K562 (cell line): ENCODE measurements at regions not wholly inside any gene's neighbourhood (a gene's known extent, or its start where the extent isn't known, plus 50 kb on each side); places are given as distances from the start of the nearest gene placed in this dataset.

Source experiments
- ATAC-seq: fragments of 200-7000 bp; cut with Tn5 transposase; 3 replicates; pipeline ENCODE4 v1.9.1; 2020; ENCODE audit warnings: moderate library complexity
- BruUV-seq: library from RNA; stranded (reverse); fragments of 400-500 nt; replicated peaks from 2 replicates; lab custom pipeline; 2021; lab: Mats Ljungman, UMichigan
- CTCF ChIA-PET: fragments of 300-600 bp; formaldehyde crosslinking; extraction: SDS; loops from one replicate; lab custom pipeline; 2021; ENCODE audit warnings: low intra/inter-chr PET ratio; lab: Yijun Ruan, JAX
- POLR2A ChIA-PET: fragments of 300-600, 350-650 bp; sonication (Branson Sonifier 250); formaldehyde crosslinking; extraction: SDS; loops from one replicate; lab custom pipeline; 2021; ENCODE audit warnings: antibody characterized with exemption, inconsistent platforms; lab: Yijun Ruan, JAX
- DNase-seq, 4 experiments: peaks; one replicate each; pipeline versions ENCODE4 v3.0.0 to v3.0.0-alpha.2; 2011 to 2018; ENCODE audit warnings: low spot score in 3 of 4, mixed read lengths in 3 of 4; ENCODE audit errors: extremely low read depth in 1 of 4
- FAIRE-seq: peaks from 2 replicates; lab custom pipeline; 2011; peaks lifted over from hg19 to GRCh38; lab: Jason Lieb, UNC
- H2AFZ ChIP-seq: 2 replicates; pipeline ENCODE4 v1.6.0; 2011; ENCODE audit warnings: low read depth, low read length, control low read depth, inconsistent platforms
- H3K27ac ChIP-seq: fragments of 200-600 bp; 3 replicates; pipeline ENCODE4 v1.8.0; 2011; ENCODE audit warnings: low read depth, mild to moderate bottlenecking, control low read depth, inconsistent platforms, low read length, moderate library complexity, mixed read lengths; ENCODE audit errors: extremely low read depth
- H3K27me3 ChIP-seq, 2 experiments: fragments of 300-600 bp in 1 of 2; 2 replicates in 1 of 2; 3 replicates in 1 of 2; pipeline versions ENCODE4 v1.6.0 to v1.8.0; 2011; ENCODE audit warnings: inconsistent platforms in 2 of 2, low read length in 2 of 2, mild to moderate bottlenecking in 1 of 2, mixed read lengths in 1 of 2, moderate library complexity in 1 of 2; ENCODE audit not compliant: control insufficient read depth in 2 of 2, insufficient read depth in 2 of 2
- H3K36me3 ChIP-seq: fragments of 300-600 bp; 3 replicates; pipeline ENCODE4 v1.8.0; 2011; ENCODE audit warnings: mild to moderate bottlenecking, low read length, inconsistent platforms; ENCODE audit not compliant: control insufficient read depth, insufficient read depth
- H3K4me1 ChIP-seq, 2 experiments: fragments of 200-600 bp in 1 of 2; replicated peaks in 1 of 2; 2 replicates in 1 of 2; 3 replicates in 1 of 2; pipeline versions ENCODE4 v1.5.1 to v1.8.0; 2011; ENCODE audit warnings: inconsistent platforms in 2 of 2, low read length in 2 of 2, mild to moderate bottlenecking in 1 of 2, mixed read lengths in 1 of 2, moderate library complexity in 1 of 2; ENCODE audit not compliant: control insufficient read depth in 2 of 2, insufficient read depth in 2 of 2
- H3K4me2 ChIP-seq: 2 replicates; pipeline ENCODE4 v1.6.1; 2011; ENCODE audit warnings: low read length, control low read depth, inconsistent platforms, mixed read lengths; ENCODE audit not compliant: insufficient read depth
- H3K4me3 ChIP-seq: fragments of 200-600 bp; sonication (generic), shearing (Covaris generic); 2 replicates; pipeline ENCODE4 v1.5.1; 2016; ENCODE audit warnings: control low read depth, inconsistent platforms
- H3K79me2 ChIP-seq: fragments of 200-600 bp; 3 replicates; pipeline ENCODE4 v1.8.0; 2011; ENCODE audit warnings: low read length, inconsistent platforms; ENCODE audit not compliant: control insufficient read depth, insufficient read depth
- H3K9ac ChIP-seq, 2 experiments: 2 replicates each; pipeline versions ENCODE4 v1.6.0 to v1.6.1; 2011; ENCODE audit warnings: low read depth in 2 of 2, low read length in 2 of 2, control low read depth in 1 of 2, inconsistent platforms in 1 of 2, mild to moderate bottlenecking in 1 of 2, mixed read lengths in 1 of 2; ENCODE audit not compliant: insufficient read depth in 1 of 2
- H3K9me1 ChIP-seq: one replicate; pipeline ENCODE4 v1.6.0; 2011; ENCODE audit warnings: inconsistent platforms, mild to moderate bottlenecking, low read length, moderate library complexity; ENCODE audit not compliant: control insufficient read depth, insufficient read depth
- H3K9me3 ChIP-seq: replicated peaks from 2 replicates; pipeline ENCODE4 v1.5.1; 2011; ENCODE audit warnings: low read depth, low read length, inconsistent platforms; ENCODE audit not compliant: control insufficient read depth, insufficient read depth
- H4K20me1 ChIP-seq: replicated peaks from 2 replicates; pipeline ENCODE4 v1.6.1; 2011; ENCODE audit warnings: low read length, inconsistent platforms, mixed read lengths; ENCODE audit not compliant: control insufficient read depth, insufficient read depth
- ARNT ChIP-seq, 2 experiments: fragments of 450-650 bp; IDR thresholded peaks; 2 replicates each; pipeline ENCODE4 v1.6.1; 2016; ENCODE audit warnings: mild to moderate bottlenecking in 1 of 2
- EP400 ChIP-seq: fragments of 450-650 bp; IDR thresholded peaks from 2 replicates; pipeline ENCODE4 v1.6.1; 2017; ENCODE audit warnings: antibody characterized with exemption, mild to moderate bottlenecking, moderate library complexity
- GABPB1 ChIP-seq: sonication (generic); formaldehyde crosslinking; IDR thresholded peaks from 2 replicates; pipeline ENCODE4 v1.8.0; 2022; ENCODE audit warnings: mild to moderate bottlenecking, missing genetic modification reagents
- LEF1 ChIP-seq: fragments of 450-650 bp; IDR thresholded peaks from 2 replicates; pipeline ENCODE4 v1.6.1; 2016; ENCODE audit warnings: mild to moderate bottlenecking
- SIN3A ChIP-seq, 2 experiments: fragments of 150-350 bp in 1 of 2; IDR thresholded peaks; 2 replicates each; pipeline ENCODE4 v1.6.1; 2011 to 2016; ENCODE audit warnings: borderline replicate concordance in 2 of 2, low read depth in 2 of 2, low read length in 2 of 2, mild to moderate bottlenecking in 2 of 2, moderate library complexity in 2 of 2; ENCODE audit not compliant: control insufficient read depth in 1 of 2
- SNRNP70 ChIP-seq: fragments of 200-400 bp; formaldehyde crosslinking; optimal IDR thresholded peaks from 2 replicates; pipeline ENCODE3; 2017; ENCODE audit warnings: low read depth, low read length
- WGBS: fragments of 100-300 bp; shearing (Covaris generic); methylation state at CpG from one replicate; pipeline ENCODE4 v1.1.6; 2016; ENCODE audit warnings: low coverage, mixed read lengths; ENCODE audit not compliant: insufficient coverage; ENCODE audit errors: missing lambda C conversion rate; 5-methylcytosine and 5-hydroxymethylcytosine counted together
- in situ Hi-C: fragments of 300-500 bp; cut with MboI; formaldehyde crosslinking; loops from 4 replicates; pipeline ENCODE4 v1.15.0; 2018; ENCODE audit warnings: inconsistent platforms, mixed read lengths
- intact Hi-C: fragments of 100-400 bp; cut with micrococcal nuclease; formaldehyde crosslinking; loops from 2 replicates; pipeline ENCODE4 v1.14.2; 2022
- TF ChIP-seq, protein P1 (sequence below): fragments of 450-650 bp; IDR thresholded peaks from 2 replicates; pipeline ENCODE4 v1.6.1; 2017; ENCODE audit warnings: antibody characterized with exemption, mild to moderate bottlenecking
- TF ChIP-seq, protein P2 (sequence below): fragments of 250-450 bp; sonication (Bioruptor Pico); IDR thresholded peaks from 2 replicates; pipeline ENCODE4 v1.8.0; 2022; ENCODE audit warnings: inconsistent platforms, mild to moderate bottlenecking, moderate library complexity, borderline replicate concordance

GRCh38 chr22:25347752-25348102 is 128.3 kb downstream of the CRYBB2 start:
- no TSS peak for BruUV-seq

More at GRCh38 chr22:25347752-25348102, 128.3 kb downstream of the CRYBB2 start:
- no peaks in the 10 kb centered on the region for H3K4me1 ChIP-seq
- WGBS, result 94% methylated on average over 3 of the region's 3 CpGs
- H2AFZ ChIP-seq, result no peak overlapping the region
- TF ChIP-seq SIN3A (IDR thresholded peaks at IDR 0.05; ENCODE audit: borderline replicate concordance in 2 of 2, control insufficient read depth in 1 of 2, low read depth in 2 of 2, low read length in 2 of 2) (no peak), ARNT (IDR thresholded peaks at IDR 0.05) (no peak), LEF1 (no peak), GABPB1 (CRISPR knock-in tag) (no peak), SNRNP70 (no peak), EP400 (no peak)
- TF ChIP-seq, protein P1, sequence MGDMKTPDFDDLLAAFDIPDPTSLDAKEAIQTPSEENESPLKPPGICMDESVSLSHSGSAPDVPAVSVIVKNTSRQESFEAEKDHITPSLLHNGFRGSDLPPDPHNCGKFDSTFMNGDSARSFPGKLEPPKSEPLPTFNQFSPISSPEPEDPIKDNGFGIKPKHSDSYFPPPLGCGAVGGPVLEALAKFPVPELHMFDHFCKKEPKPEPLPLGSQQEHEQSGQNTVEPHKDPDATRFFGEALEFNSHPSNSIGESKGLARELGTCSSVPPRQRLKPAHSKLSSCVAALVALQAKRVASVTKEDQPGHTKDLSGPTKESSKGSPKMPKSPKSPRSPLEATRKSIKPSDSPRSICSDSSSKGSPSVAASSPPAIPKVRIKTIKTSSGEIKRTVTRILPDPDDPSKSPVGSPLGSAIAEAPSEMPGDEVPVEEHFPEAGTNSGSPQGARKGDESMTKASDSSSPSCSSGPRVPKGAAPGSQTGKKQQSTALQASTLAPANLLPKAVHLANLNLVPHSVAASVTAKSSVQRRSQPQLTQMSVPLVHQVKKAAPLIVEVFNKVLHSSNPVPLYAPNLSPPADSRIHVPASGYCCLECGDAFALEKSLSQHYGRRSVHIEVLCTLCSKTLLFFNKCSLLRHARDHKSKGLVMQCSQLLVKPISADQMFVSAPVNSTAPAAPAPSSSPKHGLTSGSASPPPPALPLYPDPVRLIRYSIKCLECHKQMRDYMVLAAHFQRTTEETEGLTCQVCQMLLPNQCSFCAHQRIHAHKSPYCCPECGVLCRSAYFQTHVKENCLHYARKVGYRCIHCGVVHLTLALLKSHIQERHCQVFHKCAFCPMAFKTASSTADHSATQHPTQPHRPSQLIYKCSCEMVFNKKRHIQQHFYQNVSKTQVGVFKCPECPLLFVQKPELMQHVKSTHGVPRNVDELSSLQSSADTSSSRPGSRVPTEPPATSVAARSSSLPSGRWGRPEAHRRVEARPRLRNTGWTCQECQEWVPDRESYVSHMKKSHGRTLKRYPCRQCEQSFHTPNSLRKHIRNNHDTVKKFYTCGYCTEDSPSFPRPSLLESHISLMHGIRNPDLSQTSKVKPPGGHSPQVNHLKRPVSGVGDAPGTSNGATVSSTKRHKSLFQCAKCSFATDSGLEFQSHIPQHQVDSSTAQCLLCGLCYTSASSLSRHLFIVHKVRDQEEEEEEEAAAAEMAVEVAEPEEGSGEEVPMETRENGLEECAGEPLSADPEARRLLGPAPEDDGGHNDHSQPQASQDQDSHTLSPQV, result no peak
- TF ChIP-seq, protein P2, sequence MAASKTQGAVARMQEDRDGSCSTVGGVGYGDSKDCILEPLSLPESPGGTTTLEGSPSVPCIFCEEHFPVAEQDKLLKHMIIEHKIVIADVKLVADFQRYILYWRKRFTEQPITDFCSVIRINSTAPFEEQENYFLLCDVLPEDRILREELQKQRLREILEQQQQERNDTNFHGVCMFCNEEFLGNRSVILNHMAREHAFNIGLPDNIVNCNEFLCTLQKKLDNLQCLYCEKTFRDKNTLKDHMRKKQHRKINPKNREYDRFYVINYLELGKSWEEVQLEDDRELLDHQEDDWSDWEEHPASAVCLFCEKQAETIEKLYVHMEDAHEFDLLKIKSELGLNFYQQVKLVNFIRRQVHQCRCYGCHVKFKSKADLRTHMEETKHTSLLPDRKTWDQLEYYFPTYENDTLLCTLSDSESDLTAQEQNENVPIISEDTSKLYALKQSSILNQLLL, result no peak
- TF ChIP-seq, all 486 proteins: peak for 0
- no peaks in the 10 kb centered on the region for H4K20me1 ChIP-seq
- POLR2A ChIA-PET, result no interaction called here
- no peak for DNase-seq
- no peak overlapping the region for H3K9ac ChIP-seq
- no peaks in the 10 kb centered on the region for H3K9me3 ChIP-seq
- H3K4me3 ChIP-seq, result no peak overlapping the region
- H3K9me1 ChIP-seq, result no peaks in the 10 kb centered on the region
- no peak overlapping the region for H3K4me2 ChIP-seq
- ATAC-seq, result no peak
- CTCF ChIA-PET, result no interaction called here
- no peak overlapping the region for H3K27ac ChIP-seq
- no peaks in the 10 kb centered on the region for H3K27me3 ChIP-seq
- in situ Hi-C loops (no loop called here), intact Hi-C loops (no loop called here)
- peaks cover 22% of the 10 kb centered on the region; the same call in 2 of the 3 replicates for H3K36me3 ChIP-seq
- FAIRE-seq, result no peak
- H3K79me2 ChIP-seq, result no peaks in the 10 kb centered on the region
